K562 (cell line): ENCODE measurements at regions not wholly inside any gene's neighbourhood (a gene's known extent, or its start where the extent isn't known, plus 50 kb on each side); places are given as distances from the start of the nearest gene placed in this dataset.

Experiments
- ATAC-seq: fragments of 200-7000 bp; cut with Tn5 transposase; 3 replicates; pipeline ENCODE4 v1.9.1; 2020; ENCODE audit warnings: moderate library complexity
- BruUV-seq: library from RNA; stranded (reverse); fragments of 400-500 nt; replicated peaks from 2 replicates; lab custom pipeline; 2021; lab: Mats Ljungman, UMichigan
- CTCF ChIA-PET: fragments of 300-600 bp; formaldehyde crosslinking; extraction: SDS; loops from one replicate; lab custom pipeline; 2021; ENCODE audit warnings: low intra/inter-chr PET ratio; lab: Yijun Ruan, JAX
- POLR2A ChIA-PET: fragments of 300-600, 350-650 bp; sonication (Branson Sonifier 250); formaldehyde crosslinking; extraction: SDS; loops from one replicate; lab custom pipeline; 2021; ENCODE audit warnings: antibody characterized with exemption, inconsistent platforms; lab: Yijun Ruan, JAX
- DNase-seq, 4 experiments: peaks; one replicate each; pipeline versions ENCODE4 v3.0.0 to v3.0.0-alpha.2; 2011 to 2018; ENCODE audit warnings: low spot score in 3 of 4, mixed read lengths in 3 of 4; ENCODE audit errors: extremely low read depth in 1 of 4
- FAIRE-seq: peaks from 2 replicates; lab custom pipeline; 2011; peaks lifted over from hg19 to GRCh38; lab: Jason Lieb, UNC
- H2AFZ ChIP-seq: 2 replicates; pipeline ENCODE4 v1.6.0; 2011; ENCODE audit warnings: low read depth, low read length, control low read depth, inconsistent platforms
- H3K27ac ChIP-seq: fragments of 200-600 bp; 3 replicates; pipeline ENCODE4 v1.8.0; 2011; ENCODE audit warnings: low read depth, mild to moderate bottlenecking, control low read depth, inconsistent platforms, low read length, moderate library complexity, mixed read lengths; ENCODE audit errors: extremely low read depth
- H3K27me3 ChIP-seq, 2 experiments: fragments of 300-600 bp in 1 of 2; 2 replicates in 1 of 2; 3 replicates in 1 of 2; pipeline versions ENCODE4 v1.6.0 to v1.8.0; 2011; ENCODE audit warnings: inconsistent platforms in 2 of 2, low read length in 2 of 2, mild to moderate bottlenecking in 1 of 2, mixed read lengths in 1 of 2, moderate library complexity in 1 of 2; ENCODE audit not compliant: control insufficient read depth in 2 of 2, insufficient read depth in 2 of 2
- H3K36me3 ChIP-seq: fragments of 300-600 bp; 3 replicates; pipeline ENCODE4 v1.8.0; 2011; ENCODE audit warnings: mild to moderate bottlenecking, low read length, inconsistent platforms; ENCODE audit not compliant: control insufficient read depth, insufficient read depth
- H3K4me1 ChIP-seq, 2 experiments: fragments of 200-600 bp in 1 of 2; replicated peaks in 1 of 2; 2 replicates in 1 of 2; 3 replicates in 1 of 2; pipeline versions ENCODE4 v1.5.1 to v1.8.0; 2011; ENCODE audit warnings: inconsistent platforms in 2 of 2, low read length in 2 of 2, mild to moderate bottlenecking in 1 of 2, mixed read lengths in 1 of 2, moderate library complexity in 1 of 2; ENCODE audit not compliant: control insufficient read depth in 2 of 2, insufficient read depth in 2 of 2
- H3K4me2 ChIP-seq: 2 replicates; pipeline ENCODE4 v1.6.1; 2011; ENCODE audit warnings: low read length, control low read depth, inconsistent platforms, mixed read lengths; ENCODE audit not compliant: insufficient read depth
- H3K4me3 ChIP-seq: fragments of 200-600 bp; sonication (generic), shearing (Covaris generic); 2 replicates; pipeline ENCODE4 v1.5.1; 2016; ENCODE audit warnings: control low read depth, inconsistent platforms
- H3K79me2 ChIP-seq: fragments of 200-600 bp; 3 replicates; pipeline ENCODE4 v1.8.0; 2011; ENCODE audit warnings: low read length, inconsistent platforms; ENCODE audit not compliant: control insufficient read depth, insufficient read depth
- H3K9ac ChIP-seq, 2 experiments: 2 replicates each; pipeline versions ENCODE4 v1.6.0 to v1.6.1; 2011; ENCODE audit warnings: low read depth in 2 of 2, low read length in 2 of 2, control low read depth in 1 of 2, inconsistent platforms in 1 of 2, mild to moderate bottlenecking in 1 of 2, mixed read lengths in 1 of 2; ENCODE audit not compliant: insufficient read depth in 1 of 2
- H3K9me1 ChIP-seq: one replicate; pipeline ENCODE4 v1.6.0; 2011; ENCODE audit warnings: inconsistent platforms, mild to moderate bottlenecking, low read length, moderate library complexity; ENCODE audit not compliant: control insufficient read depth, insufficient read depth
- H3K9me3 ChIP-seq: replicated peaks from 2 replicates; pipeline ENCODE4 v1.5.1; 2011; ENCODE audit warnings: low read depth, low read length, inconsistent platforms; ENCODE audit not compliant: control insufficient read depth, insufficient read depth
- H4K20me1 ChIP-seq: replicated peaks from 2 replicates; pipeline ENCODE4 v1.6.1; 2011; ENCODE audit warnings: low read length, inconsistent platforms, mixed read lengths; ENCODE audit not compliant: control insufficient read depth, insufficient read depth
- CBX3 ChIP-seq, 2 experiments: IDR thresholded peaks; 1 replicate in 1 of 2; 2 replicates in 1 of 2; pipeline ENCODE4 v1.6.1; 2012; ENCODE audit warnings: inconsistent platforms in 2 of 2, low read length in 2 of 2, borderline replicate concordance in 1 of 2, control low read depth in 1 of 2
- CREBBP ChIP-seq: IDR thresholded peaks from one replicate; pipeline ENCODE4 v1.6.1; 2012; ENCODE audit warnings: low read depth, mild to moderate bottlenecking, control low read depth, inconsistent platforms, low read length
- ELF4 ChIP-seq: fragments of 450-650 bp; formaldehyde crosslinking; IDR thresholded peaks from 2 replicates; pipeline ENCODE4 v1.4.0; 2022; ENCODE audit warnings: missing genetic modification characterization
- EP300 ChIP-seq: IDR thresholded peaks from 2 replicates; pipeline ENCODE4 v1.6.1; 2012; ENCODE audit warnings: low read length, improper control_type of control experiment
- GABPB2 ChIP-seq: fragments of 250-450 bp; sonication (Bioruptor Pico); conservative IDR thresholded peaks from 2 replicates; pipeline ENCODE4 v1.5.1; 2021; ENCODE audit warnings: mild to moderate bottlenecking
- GATA2 ChIP-seq: sonication (generic); formaldehyde crosslinking; IDR thresholded peaks from 2 replicates; pipeline ENCODE4 v1.4.0; 2020; ENCODE audit warnings: mild to moderate bottlenecking, missing genetic modification reagents
- HNRNPL ChIP-seq: fragments of 200-400 bp; formaldehyde crosslinking; IDR thresholded peaks from 2 replicates; pipeline ENCODE4 v1.6.1; 2017; ENCODE audit warnings: low read depth, mild to moderate bottlenecking, low read length
- ILK ChIP-seq: fragments of 450-650 bp; IDR thresholded peaks from 2 replicates; pipeline ENCODE4 v1.6.1; 2016; ENCODE audit warnings: missing genetic modification characterization, low read depth, mild to moderate bottlenecking, missing compliant biosample characterization, moderate library complexity, borderline replicate concordance
- LCOR ChIP-seq: sonication (generic); formaldehyde crosslinking; IDR thresholded peaks from 2 replicates; pipeline ENCODE4 v1.8.0; 2022; ENCODE audit warnings: mild to moderate bottlenecking, missing genetic modification reagents
- MEIS2 ChIP-seq: fragments of 450-650 bp; IDR thresholded peaks from 2 replicates; pipeline ENCODE4 v1.6.1; 2014; ENCODE audit warnings: mild to moderate bottlenecking; ENCODE audit not compliant: partially characterized antibody
- MXD1 ChIP-seq: fragments of 250-450 bp; sonication (Bioruptor Pico); IDR thresholded peaks from 2 replicates; pipeline ENCODE4 v1.8.0; 2021; ENCODE audit warnings: borderline replicate concordance, mild to moderate bottlenecking, moderate library complexity; ENCODE audit not compliant: poor library complexity, severe bottlenecking
- PHF8 ChIP-seq: fragments of 200-600 bp; sonication (generic); IDR thresholded peaks from 2 replicates; pipeline ENCODE4 v1.6.1; 2012; ENCODE audit warnings: mixed run types, mild to moderate bottlenecking, inconsistent platforms, low read length, moderate library complexity, borderline replicate concordance
- SP1 ChIP-seq: sonication (generic); formaldehyde crosslinking; IDR thresholded peaks from 2 replicates; pipeline ENCODE4 v1.8.1; 2022; ENCODE audit warnings: mild to moderate bottlenecking, missing genetic modification reagents
- SUPT5H ChIP-seq: fragments of 450-650 bp; IDR thresholded peaks from 2 replicates; pipeline ENCODE4 v1.6.1; 2016
- TAL1 ChIP-seq: fragments of 450-650 bp; IDR thresholded peaks from 2 replicates; pipeline ENCODE4 v1.6.1; 2016; ENCODE audit warnings: mild to moderate bottlenecking
- TCF7L2 ChIP-seq: fragments of 150-350 bp; IDR thresholded peaks from 2 replicates; pipeline ENCODE4 v1.6.1; 2016; ENCODE audit warnings: low read depth, mild to moderate bottlenecking, low read length, moderate library complexity
- ZNF324 ChIP-seq: fragments of 250-450 bp; sonication (Bioruptor Pico); IDR thresholded peaks from 2 replicates; pipeline ENCODE4 v1.4.0; 2020; ENCODE audit warnings: mild to moderate bottlenecking
- ZNF384 ChIP-seq: IDR thresholded peaks from 2 replicates; pipeline ENCODE4 v1.6.1; 2012; ENCODE audit warnings: low read depth, low read length, improper control_type of control experiment
- ZNF449 ChIP-seq: fragments of 250-450 bp; sonication (Bioruptor Pico); IDR thresholded peaks from 2 replicates; pipeline ENCODE4 v1.8.0; 2022; ENCODE audit warnings: moderate library complexity, mild to moderate bottlenecking, inconsistent platforms
- WGBS: fragments of 100-300 bp; shearing (Covaris generic); methylation state at CpG from one replicate; pipeline ENCODE4 v1.1.6; 2016; ENCODE audit warnings: low coverage, mixed read lengths; ENCODE audit not compliant: insufficient coverage; ENCODE audit errors: missing lambda C conversion rate; 5-methylcytosine and 5-hydroxymethylcytosine counted together
- in situ Hi-C: fragments of 300-500 bp; cut with MboI; formaldehyde crosslinking; loops from 4 replicates; pipeline ENCODE4 v1.15.0; 2018; ENCODE audit warnings: inconsistent platforms, mixed read lengths
- intact Hi-C: fragments of 100-400 bp; cut with micrococcal nuclease; formaldehyde crosslinking; loops from 2 replicates; pipeline ENCODE4 v1.14.2; 2022

GRCh38 chr4:156322592-156322991, 368.9 kb upstream of the CTSO start:
- no peak overlapping the region for H3K4me2 ChIP-seq
- no peaks in the 10 kb centered on the region for H3K27me3 ChIP-seq
- no peak for ATAC-seq
- POLR2A ChIA-PET = no interaction called here
- BruUV-seq = no TSS peak
- H2AFZ ChIP-seq = no peak overlapping the region
- no peak overlapping the region for H3K4me3 ChIP-seq
- H3K9ac ChIP-seq = no peak overlapping the region
- no peaks in the 10 kb centered on the region for H3K36me3 ChIP-seq
- no peaks in the 10 kb centered on the region for H3K9me1 ChIP-seq
- no peak for FAIRE-seq
- no peaks in the 10 kb centered on the region for H3K79me2 ChIP-seq
- no peak overlapping the region for H3K27ac ChIP-seq
- no peaks in the 10 kb centered on the region for H4K20me1 ChIP-seq
- CTCF ChIA-PET = no interaction called here
- DNase-seq = no peak
- intact Hi-C loops (no loop called here), in situ Hi-C loops (no loop called here)
- TF ChIP-seq ILK (tag) (no peak), TAL1 (no peak), ZNF384 (no peak), CREBBP (no peak), ELF4 (CRISPR knock-in tag) (no peak), MXD1 (CRISPR knock-in tag) (no peak), LCOR (CRISPR knock-in tag) (no peak)
- H3K4me1 ChIP-seq = no peaks in the 10 kb centered on the region
- no peaks in the 10 kb centered on the region for H3K9me3 ChIP-seq

GRCh38 chr4:156321203-156321602, 367.5 kb upstream of the CTSO start:
- no peaks in the 10 kb centered on the region for H3K4me1 ChIP-seq
- WGBS = 0% methylated on average over 2 of the region's 2 CpGs
- no peak overlapping the region for H3K4me3 ChIP-seq
- in situ Hi-C loops (no loop called here), intact Hi-C loops (no loop called here)
- no peak for FAIRE-seq
- no peaks in the 10 kb centered on the region for H3K27me3 ChIP-seq
- BruUV-seq = no TSS peak
- ChIA-PET POLR2A (no interaction called here), CTCF (no interaction called here)
- no peaks in the 10 kb centered on the region for H3K9me3 ChIP-seq
- H4K20me1 ChIP-seq = no peaks in the 10 kb centered on the region
- H3K79me2 ChIP-seq = no peaks in the 10 kb centered on the region
- H3K27ac ChIP-seq = no peak overlapping the region
- no peak for ATAC-seq
- H3K4me2 ChIP-seq = no peak overlapping the region
- H3K36me3 ChIP-seq = no peaks in the 10 kb centered on the region
- no peak overlapping the region for H3K9ac ChIP-seq
- no peaks in the 10 kb centered on the region for H3K9me1 ChIP-seq
- no peak for DNase-seq
- no peak overlapping the region for H2AFZ ChIP-seq
- TF ChIP-seq GATA2 (CRISPR knock-in tag) (no peak), ZNF449 (no peak), GABPB2 (CRISPR knock-in tag) (no peak), TCF7L2 (no peak), SUPT5H (no peak), EP300 (no peak), ZNF324 (CRISPR knock-in tag) (no peak), CBX3 (IDR thresholded peaks at IDR 0.05; ENCODE audit: borderline replicate concordance in 1 of 2, low read length in 2 of 2) (no peak), PHF8 (no peak), SP1 (CRISPR knock-in tag) (no peak), MEIS2 (no peak), HNRNPL (no peak)
